Transverse colon (tissue), 3 donors: ENCODE measurements at regions not wholly inside any gene's neighbourhood (a gene's known extent, or its start where the extent isn't known, plus 50 kb on each side); places are given as distances from the start of the nearest gene placed in this dataset.

Experiments used
- CTCF ChIP-seq, 5 experiments: fragments of 200-600 bp in 3 of 5; fragments of 450-650 bp in 2 of 5; sonication (generic) in 3 of 5; IDR thresholded peaks; 1 replicate in 2 of 5; 2 replicates in 3 of 5; pipeline ENCODE4 v1.5.1; 2016 to 2017; ENCODE audit warnings: antibody characterized with exemption in 5 of 5, inconsistent platforms in 3 of 5, mild to moderate bottlenecking in 2 of 5, moderate library complexity in 1 of 5
- EP300 ChIP-seq: sonication (generic); formaldehyde crosslinking; IDR thresholded peaks from one replicate; pipeline ENCODE4 v1.6.1; 2017; ENCODE audit warnings: antibody characterized with exemption, low read depth
- POLR2A ChIP-seq: fragments of 450-650 bp; IDR thresholded peaks from one replicate; pipeline ENCODE4 v1.6.1; 2016; ENCODE audit warnings: antibody characterized with exemption, mild to moderate bottlenecking, moderate library complexity

- no peak for TF ChIP-seq POLR2A
- no peak for TF ChIP-seq CTCF (IDR thresholded peaks at IDR 0.05)
- TF ChIP-seq EP300, result no peak
These were observed 219.1 kb downstream of the MYLK4 start for GRCh38 chr6:2531426-2532215.
